CD1c-positive myeloid dendritic cell (primary cell): ENCODE measurements at regions not wholly inside any gene's neighbourhood (a gene's known extent, or its start where the extent isn't known, plus 50 kb on each side); places are given as distances from the start of the nearest gene placed in this dataset.

Experiments used
- DNase-seq: peaks from one replicate; pipeline ENCODE4 v3.0.0-alpha.2; 2016; ENCODE audit errors: extremely low spot score

- no peak for DNase-seq
Observed at GRCh38 chr6:122116835-122117627, 282.4 kb upstream of the HSF2 start.

DNA sequence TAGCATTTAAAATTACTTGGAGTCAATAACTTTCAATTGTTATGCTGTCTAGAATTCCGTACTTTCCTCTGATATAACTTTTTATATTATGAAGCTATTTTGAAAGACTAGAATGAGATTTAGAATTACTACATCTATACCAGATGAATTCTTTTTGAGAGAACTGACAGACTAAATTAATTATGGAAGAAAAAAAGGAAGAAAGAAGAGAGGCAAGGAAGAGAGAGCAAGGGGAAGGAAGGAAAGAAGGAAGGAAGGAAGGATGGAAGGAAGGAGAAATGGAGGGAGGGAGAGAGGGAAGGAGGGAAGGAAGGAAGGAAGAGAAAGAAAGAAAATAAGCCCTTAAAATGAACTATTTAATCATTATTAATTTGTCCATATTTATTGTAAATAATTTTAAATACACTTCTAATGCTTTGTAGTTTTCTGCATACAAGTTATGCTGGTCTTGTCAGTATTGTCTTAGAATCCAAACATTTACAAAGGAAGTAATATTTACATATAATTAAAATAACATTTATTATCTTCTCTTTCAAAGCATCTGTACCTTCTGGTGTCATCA is 280.4 kb upstream of the HSF2 start:
- no peak for DNase-seq

DNA sequence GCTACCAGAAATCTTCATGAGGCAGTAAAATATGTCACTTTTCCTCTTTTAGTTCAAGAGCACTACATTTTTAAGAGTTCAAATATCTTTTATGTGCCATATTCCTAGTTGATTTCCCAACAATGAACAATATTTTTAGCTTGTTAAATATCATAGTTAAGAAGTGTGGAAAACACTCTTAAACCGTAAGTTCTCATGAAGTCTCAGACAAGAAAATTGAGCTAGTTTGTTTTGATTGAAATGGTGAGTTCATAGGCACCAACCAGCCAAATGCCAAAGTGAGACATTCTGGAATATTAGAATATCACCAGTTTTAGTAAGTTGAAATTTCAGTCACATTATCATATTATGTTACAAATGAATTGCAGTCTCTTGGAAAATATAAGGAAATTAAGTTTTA is 277.2 kb upstream of the HSF2 start:
- DNase-seq, result no peak

- DNase-seq, result no peak
Observed at GRCh38 chr6:122122686-122123085, 276.8 kb upstream of the HSF2 start.

DNA sequence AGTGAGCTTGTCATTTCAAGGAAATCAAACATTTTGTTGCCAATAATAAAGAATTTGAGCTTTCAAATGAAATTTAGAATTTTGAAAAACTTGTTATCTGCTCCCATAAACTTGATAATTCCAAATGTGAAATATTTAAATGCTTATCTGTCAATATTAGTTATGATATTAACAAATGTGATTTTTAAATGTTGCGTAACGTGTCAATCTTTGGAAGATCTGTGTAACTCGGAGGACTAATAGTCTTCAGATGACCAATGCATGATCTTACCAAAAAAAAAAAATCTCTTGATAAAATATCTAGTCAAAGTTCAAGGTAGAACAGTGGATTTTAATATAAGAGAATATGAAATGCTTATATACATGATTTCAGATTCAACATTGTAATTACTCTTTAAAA is 274.5 kb upstream of the HSF2 start:
- DNase-seq, result no peak

- no peak for DNase-seq
Observed at GRCh38 chr6:122126894-122127293, 272.6 kb upstream of the HSF2 start.

- no peak for DNase-seq
Observed at GRCh38 chr6:122128445-122128844, 271.0 kb upstream of the HSF2 start.

DNA sequence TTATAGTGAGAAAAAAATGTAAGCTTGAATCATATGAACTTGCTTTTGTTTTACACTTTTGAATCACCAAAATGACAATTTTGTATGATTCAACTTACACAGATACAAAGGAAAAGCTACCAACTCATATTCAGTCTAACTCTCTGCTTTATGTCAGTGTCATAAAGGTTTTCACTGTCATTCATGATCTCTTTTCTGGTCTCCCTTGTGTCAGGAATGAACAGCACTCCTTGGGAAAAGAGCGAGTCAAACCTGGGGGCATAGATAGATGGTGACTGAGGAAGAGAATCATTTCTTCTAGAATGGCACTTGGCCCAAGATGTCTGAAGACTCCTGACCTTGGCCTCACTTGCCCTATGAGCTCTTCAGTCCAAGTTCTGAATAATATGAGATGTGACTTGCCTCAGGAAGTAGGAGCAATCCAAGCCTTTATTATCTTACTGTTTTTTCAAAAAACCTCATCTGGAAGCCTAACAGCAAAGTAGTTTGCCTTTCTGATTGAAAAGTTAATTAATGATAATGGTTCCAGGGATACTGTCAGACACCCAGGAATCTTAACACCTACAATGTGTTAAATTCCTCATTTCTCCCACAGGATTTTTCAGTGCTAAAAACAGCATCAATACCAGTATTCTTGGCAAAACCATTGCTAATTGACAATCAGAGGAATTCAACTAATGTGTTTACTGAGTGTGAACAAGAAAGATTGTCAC is 270.0 kb upstream of the HSF2 start:
- no peak for DNase-seq

DNA sequence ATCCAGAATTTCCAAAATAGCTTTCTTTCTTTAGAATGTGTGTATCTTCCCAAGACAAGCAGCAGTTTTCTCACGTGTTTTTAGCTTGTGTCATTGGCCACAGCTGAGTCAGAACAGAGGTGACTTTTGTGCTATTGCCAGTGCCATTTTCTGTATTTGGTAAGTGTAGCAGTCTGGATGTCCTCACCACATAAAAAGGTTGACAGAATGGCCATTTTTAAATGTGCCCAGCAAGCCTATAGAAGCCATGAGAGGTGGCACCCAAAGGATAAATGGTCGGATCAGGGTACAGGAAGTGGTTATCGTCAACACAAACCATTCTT is 269.5 kb upstream of the HSF2 start:
- no peak for DNase-seq

DNA sequence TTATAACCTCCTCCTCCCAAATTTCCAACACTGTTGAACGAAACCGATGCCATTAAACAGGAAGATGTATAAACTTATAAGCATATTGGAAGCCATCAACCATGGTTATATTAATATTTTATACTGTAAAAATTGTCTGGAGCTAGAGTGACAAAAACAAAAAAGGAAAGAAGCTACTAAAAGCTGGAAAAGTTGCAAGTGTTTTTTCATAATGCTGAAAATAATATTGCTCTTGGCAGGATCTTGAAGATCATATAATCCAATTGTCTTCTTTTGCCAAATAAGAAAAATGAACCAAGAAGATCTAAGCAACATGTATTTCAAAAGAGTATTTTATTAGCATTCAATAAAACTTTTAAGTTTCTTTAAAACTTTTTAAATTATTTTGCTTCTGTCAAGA is 268.9 kb upstream of the HSF2 start:
- no peak for DNase-seq

DNA sequence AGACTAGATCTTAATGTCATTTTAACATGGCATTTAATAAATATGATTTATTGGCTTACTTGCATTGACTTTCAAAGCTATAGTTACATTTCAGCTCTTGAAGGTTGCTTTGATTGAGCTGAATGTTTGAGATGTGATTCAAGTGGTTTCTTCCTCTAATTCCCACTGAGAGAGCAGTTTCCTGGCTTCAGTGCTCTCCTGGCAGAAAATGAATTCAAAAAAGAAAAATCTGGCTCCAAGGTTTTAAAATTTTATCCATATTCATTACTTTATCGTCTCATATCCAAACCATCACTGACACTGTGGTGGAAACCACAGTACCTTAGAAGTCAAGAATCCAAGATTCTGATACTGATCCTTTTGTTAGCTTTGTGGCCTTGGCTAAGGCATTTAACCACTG is 263.1 kb upstream of the HSF2 start:
- DNase-seq, result no peak

DNA sequence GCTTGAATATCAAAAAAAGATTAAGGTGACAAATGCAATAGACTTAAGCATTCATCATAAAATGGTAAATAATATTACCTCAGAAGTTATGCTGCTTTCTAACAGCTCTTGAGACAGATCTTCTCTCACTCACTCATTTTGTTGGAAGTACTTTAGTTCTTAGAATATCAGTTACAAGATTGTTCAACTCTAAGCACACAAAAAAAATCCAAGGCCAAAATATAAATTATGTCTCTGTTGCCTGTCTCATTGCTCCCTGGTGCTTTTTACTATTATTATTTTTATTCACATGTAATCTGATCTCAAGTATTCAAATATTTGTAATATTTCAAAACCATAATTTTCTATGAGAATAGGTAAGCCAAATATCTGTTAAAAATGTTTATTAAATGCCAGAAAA is 259.4 kb upstream of the HSF2 start:
- no peak for DNase-seq

DNA sequence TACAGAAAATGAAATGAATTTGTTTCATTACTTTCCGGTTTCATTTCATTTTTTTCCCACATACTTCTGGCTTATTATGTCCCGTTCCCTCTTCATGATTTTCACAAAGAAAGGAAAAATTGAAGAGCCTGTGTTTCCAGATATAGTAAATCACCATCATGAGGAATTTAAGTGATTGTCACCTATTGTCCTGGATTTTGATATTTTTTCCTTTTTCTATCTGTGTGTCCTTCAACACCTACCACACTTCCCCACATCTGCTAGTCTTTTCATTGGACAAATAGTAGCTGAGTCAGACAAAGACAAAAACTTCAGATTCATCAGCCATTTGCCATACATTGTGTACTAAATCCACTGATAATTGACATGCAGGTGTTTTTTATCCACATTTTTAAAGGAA is 258.2 kb upstream of the HSF2 start:
- no peak for DNase-seq

- DNase-seq, result no peak
Observed at GRCh38 chr6:122143813-122144601, 255.4 kb upstream of the HSF2 start.

- no peak for DNase-seq
Observed at GRCh38 chr6:122145246-122145645, 254.2 kb upstream of the HSF2 start.

- DNase-seq, result no peak
Observed at GRCh38 chr6:122145741-122146240, 253.7 kb upstream of the HSF2 start.

- no peak for DNase-seq
Observed at GRCh38 chr6:122147291-122147690, 252.2 kb upstream of the HSF2 start.

- no peak for DNase-seq
Observed at GRCh38 chr6:122151066-122151465, 248.4 kb upstream of the HSF2 start.

GRCh38 chr6:122151763-122152162 is 247.7 kb upstream of the HSF2 start:
- DNase-seq, result no peak

GRCh38 chr6:122153557-122153956 is 245.9 kb upstream of the HSF2 start:
- DNase-seq, result no peak

DNA sequence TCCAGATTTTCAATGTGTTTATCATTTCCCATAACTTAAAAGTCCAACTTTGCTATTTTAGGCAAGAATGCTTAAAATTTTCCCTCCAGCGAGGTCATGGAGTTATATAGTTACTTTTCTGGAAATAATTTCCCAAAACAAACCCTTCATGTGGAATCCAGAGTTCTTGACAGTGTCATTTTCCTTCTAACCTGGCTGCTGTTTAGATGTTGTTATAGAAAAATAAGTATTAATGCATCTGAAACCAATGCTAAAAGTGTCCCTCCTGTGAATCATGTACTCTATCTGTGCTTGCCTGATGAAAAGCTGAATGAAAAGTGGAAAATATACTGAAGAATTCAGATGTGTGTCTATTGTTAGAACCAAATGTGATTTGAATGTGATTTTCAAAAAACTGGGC is 245.3 kb upstream of the HSF2 start:
- DNase-seq, result no peak

DNA sequence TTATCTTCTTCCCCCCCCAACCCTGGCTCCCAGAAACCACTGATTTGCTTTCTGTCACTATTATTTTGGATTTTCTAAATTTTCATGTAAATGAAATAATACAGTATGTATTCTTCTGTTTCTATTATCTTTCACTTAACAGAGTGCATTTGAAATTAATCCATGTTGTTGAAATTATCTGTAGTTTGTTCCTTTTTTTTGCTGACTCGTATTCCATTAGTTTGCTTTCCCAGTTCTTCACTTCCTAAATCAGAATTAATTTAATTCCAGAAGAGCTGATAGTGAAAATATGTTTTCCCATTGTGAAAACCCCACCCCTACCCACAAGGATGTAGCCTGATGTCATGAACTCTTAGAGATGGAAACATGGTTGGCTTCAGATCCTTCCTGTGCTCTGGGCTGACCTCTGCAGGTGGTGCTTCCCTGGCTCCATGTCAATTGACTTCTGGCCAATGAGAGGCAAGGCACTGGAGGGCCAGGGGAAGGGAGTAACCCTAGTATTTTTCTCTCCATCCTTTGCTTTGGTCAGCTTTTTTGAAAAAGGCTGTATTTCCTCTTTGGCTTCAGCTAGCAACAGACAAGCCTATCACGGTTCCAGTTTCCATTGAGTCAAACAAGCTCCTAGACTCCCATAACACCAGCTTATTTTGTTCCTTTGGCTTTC is 244.4 kb upstream of the HSF2 start:
- no peak for DNase-seq
